Naive thymus-derived CD4-positive, alpha-beta T cell (primary cell): ENCODE measurements at regions not wholly inside any gene's neighbourhood (a gene's known extent, or its start where the extent isn't known, plus 50 kb on each side); places are given as distances from the start of the nearest gene placed in this dataset.

Source experiments
- ATAC-seq: fragments of 150-1000 bp; cut with Tn5 transposase; 2 replicates; pipeline ENCODE4 v1.10.0; 2021; ENCODE audit warnings: mild to moderate bottlenecking, moderate library complexity
- CTCF ChIA-PET: fragments of 350-600 bp; sonication (Branson Sonifier 250); formaldehyde crosslinking; loops from one replicate; lab custom pipeline; 2021; ENCODE audit warnings: antibody characterized with exemption; lab: Charles Lee
- POLR2A ChIA-PET: fragments of 350-600 bp; sonication (Branson Sonifier 250); formaldehyde crosslinking; loops from one replicate; lab custom pipeline; 2021; ENCODE audit warnings: antibody characterized with exemption, inconsistent platforms; lab: Charles Lee
- DNase-seq, 9 donors: peaks; one replicate each; pipeline versions ENCODE4 v3.0.0 to v3.0.0-alpha.2; 2020 to 2022; ENCODE audit warnings: mixed read lengths in 1 of 9
- H3K27ac ChIP-seq: one replicate; pipeline ENCODE4 v1.7.0; 2013; ENCODE audit warnings: mild to moderate bottlenecking, low read depth, low read length, moderate library complexity
- H3K27me3 ChIP-seq, 2 donors: one replicate each; pipeline ENCODE4 v1.7.0; 2013; ENCODE audit warnings: low read length in 2 of 2, mild to moderate bottlenecking in 2 of 2, moderate library complexity in 2 of 2; ENCODE audit not compliant: control insufficient read depth in 2 of 2, insufficient read depth in 2 of 2
- H3K36me3 ChIP-seq, 3 experiments: 1 replicate in 2 of 3; 2 replicates in 1 of 3; pipeline ENCODE4 v1.7.0; 2013; ENCODE audit warnings: low read length in 3 of 3, mild to moderate bottlenecking in 3 of 3, moderate library complexity in 1 of 3; ENCODE audit not compliant: insufficient read depth in 3 of 3, control insufficient read depth in 2 of 3
- H3K4me1 ChIP-seq, 2 donors: one replicate each; pipeline ENCODE4 v1.7.0; 2013; ENCODE audit warnings: low read length in 2 of 2, mild to moderate bottlenecking in 2 of 2, moderate library complexity in 1 of 2; ENCODE audit not compliant: control insufficient read depth in 2 of 2, insufficient read depth in 2 of 2
- H3K4me3 ChIP-seq: 2 replicates; pipeline ENCODE4 v1.7.0; 2013; ENCODE audit warnings: mild to moderate bottlenecking, low read length
- H3K9me3 ChIP-seq, 3 experiments: 1 replicate in 2 of 3; 2 replicates in 1 of 3; pipeline ENCODE4 v1.7.0; 2013; ENCODE audit warnings: low read length in 3 of 3; ENCODE audit not compliant: control insufficient read depth in 2 of 3
- H3K27ac Mint-ChIP-seq, 9 donors: one replicate each; pipeline ENCODE4 v1.8.0; 2020 to 2022; ENCODE audit warnings: mixed read lengths in 9 of 9, mild to moderate bottlenecking in 8 of 9, moderate library complexity in 5 of 9, inconsistent platforms in 2 of 9
- H3K27me3 Mint-ChIP-seq, 5 donors: one replicate each; pipeline ENCODE4 v1.8.0; 2021 to 2022; ENCODE audit warnings: mixed read lengths in 5 of 5, mild to moderate bottlenecking in 1 of 5
- H3K36me3 Mint-ChIP-seq, 5 donors: one replicate each; pipeline ENCODE4 v1.8.0; 2020 to 2022; ENCODE audit warnings: mixed read lengths in 5 of 5, mild to moderate bottlenecking in 3 of 5, inconsistent platforms in 1 of 5
- H3K4me1 Mint-ChIP-seq, 7 donors: one replicate each; pipeline ENCODE4 v1.8.0; 2020 to 2022; ENCODE audit warnings: mixed read lengths in 7 of 7, mild to moderate bottlenecking in 3 of 7, inconsistent platforms in 1 of 7
- H3K4me3 Mint-ChIP-seq, 10 donors: one replicate each; pipeline ENCODE4 v1.8.0; 2020 to 2022; ENCODE audit warnings: mild to moderate bottlenecking in 10 of 10, mixed read lengths in 10 of 10, moderate library complexity in 6 of 10, inconsistent platforms in 2 of 10
- H3K9me3 Mint-ChIP-seq, 11 donors: one replicate each; pipeline ENCODE4 v1.8.0; 2020 to 2022; ENCODE audit warnings: mixed read lengths in 11 of 11, mild to moderate bottlenecking in 4 of 11, inconsistent platforms in 1 of 11, moderate library complexity in 1 of 11
- intact Hi-C, 2 donors: fragments of 100-400 bp; cut with micrococcal nuclease; formaldehyde crosslinking; loops; one replicate each; pipeline ENCODE4 v1.15.1; 2023

DNA sequence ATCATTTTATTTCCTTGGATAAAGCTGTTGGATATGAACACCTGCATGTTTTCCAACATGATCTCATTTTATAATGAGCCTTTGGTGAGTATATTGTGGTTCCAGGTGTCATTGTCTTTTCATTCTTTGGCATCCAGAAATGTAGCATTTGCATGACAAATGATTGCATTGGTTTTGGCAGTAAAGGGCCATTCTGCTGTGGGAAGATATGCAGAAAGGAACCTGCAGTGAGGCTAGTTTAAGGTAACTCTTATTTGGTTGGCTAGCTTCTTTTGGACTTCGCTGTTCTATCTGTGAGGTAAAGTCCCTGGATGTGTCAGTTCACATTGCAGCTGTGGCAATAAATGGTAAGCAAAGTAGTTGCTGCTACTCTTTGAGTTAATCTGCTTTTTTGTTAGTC, 343.0 kb downstream of the AMY1C start:
- no peak overlapping the region for H3K4me3 ChIP-seq
- H3K36me3 ChIP-seq = no peaks in the 10 kb centered on the region
- H3K9me3 ChIP-seq = no peaks in the 10 kb centered on the region
- intact Hi-C loops = no loop called here
- CTCF ChIA-PET = no interaction called here
- H3K27me3 ChIP-seq = no peaks in the 10 kb centered on the region
- no peaks in the 10 kb centered on the region for H3K27me3 Mint-ChIP-seq
- H3K27ac ChIP-seq = no peak overlapping the region
- H3K4me1 ChIP-seq = no peaks in the 10 kb centered on the region
- H3K27ac Mint-ChIP-seq = no peak overlapping the region
- H3K4me1 Mint-ChIP-seq = no peaks in the 10 kb centered on the region
- H3K4me3 Mint-ChIP-seq = no peak overlapping the region
- ATAC-seq (no peak), DNase-seq (no peak)
- POLR2A ChIA-PET = no interaction called here
- peaks cover 0 to 29% (median 5%) of the 10 kb centered on the region in 11 donors for H3K9me3 Mint-ChIP-seq
- no peaks in the 10 kb centered on the region for H3K36me3 Mint-ChIP-seq

- Mint-ChIP-seq H3K9me3 (peaks cover 0 to 25% (median 4%) of the 10 kb centered on the region in 11 donors), H3K4me3 (no peak overlapping the region), H3K27ac (no peak overlapping the region), H3K36me3 (no peaks in the 10 kb centered on the region), H3K27me3 (no peaks in the 10 kb centered on the region), H3K4me1 (no peaks in the 10 kb centered on the region)
- Histone ChIP-seq H3K9me3 (no peaks in the 10 kb centered on the region), H3K4me3 (no peak overlapping the region), H3K36me3 (no peaks in the 10 kb centered on the region), H3K4me1 (no peaks in the 10 kb centered on the region), H3K27ac (no peak overlapping the region), H3K27me3 (no peaks in the 10 kb centered on the region)
- ATAC-seq = no peak
- CTCF ChIA-PET = no interaction called here
- POLR2A ChIA-PET = no interaction called here
- no peak for DNase-seq
- intact Hi-C loops = no loop called here
Observed at GRCh38 chr1:104098837-104099236, 349.1 kb downstream of the AMY1C start.

DNA sequence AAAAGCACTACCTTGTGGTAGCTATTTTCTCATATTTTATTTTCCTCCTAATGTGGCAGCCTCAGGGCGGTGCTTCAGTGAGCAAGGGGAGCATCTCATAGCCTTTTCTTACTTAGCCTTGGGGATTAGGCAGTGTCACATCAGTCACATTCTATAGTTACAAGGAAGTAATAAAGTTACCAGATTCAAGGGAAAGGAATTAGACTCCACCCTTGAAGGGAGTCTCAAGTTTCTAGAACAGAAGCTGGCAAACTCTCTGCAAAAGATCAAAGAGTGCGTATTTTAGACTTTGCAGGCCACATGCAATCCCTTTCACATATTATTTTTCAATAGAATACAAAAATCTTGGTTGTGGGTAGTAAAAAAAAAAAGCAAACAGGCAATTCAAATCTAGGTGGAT, 350.4 kb downstream of the AMY1C start:
- Mint-ChIP-seq H3K9me3 (peaks cover 0 to 19% (median 4%) of the 10 kb centered on the region in 11 donors), H3K4me3 (no peak overlapping the region), H3K4me1 (no peaks in the 10 kb centered on the region), H3K27ac (no peak overlapping the region), H3K36me3 (no peaks in the 10 kb centered on the region), H3K27me3 (no peaks in the 10 kb centered on the region)
- ChIA-PET POLR2A (no interaction called here), CTCF (no interaction called here)
- ATAC-seq (no peak), DNase-seq (no peak)
- intact Hi-C loops = no loop called here
- Histone ChIP-seq H3K9me3 (no peaks in the 10 kb centered on the region), H3K27me3 (no peaks in the 10 kb centered on the region), H3K27ac (no peak overlapping the region), H3K36me3 (no peaks in the 10 kb centered on the region), H3K4me1 (no peaks in the 10 kb centered on the region), H3K4me3 (no peak overlapping the region)

DNA sequence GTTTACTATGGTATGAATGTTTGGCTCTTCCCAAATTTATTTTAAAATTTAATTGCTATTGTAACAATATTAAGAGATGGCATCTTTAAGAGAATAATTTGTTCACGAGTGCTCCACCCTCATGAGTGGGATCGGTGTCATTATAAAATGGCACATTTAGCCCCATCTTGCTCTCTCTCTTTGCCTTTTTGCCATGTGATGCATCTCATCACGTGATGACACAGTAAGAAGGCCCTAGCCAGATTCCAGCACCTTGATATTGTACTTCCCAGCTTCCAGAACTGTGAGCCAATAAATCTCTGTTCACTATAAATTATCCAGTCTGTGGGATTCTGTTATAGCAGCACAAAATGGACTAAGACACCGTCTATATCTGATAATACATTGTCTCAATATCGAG, 355.8 kb downstream of the AMY1C start:
- ATAC-seq (no peak), DNase-seq (no peak)
- Mint-ChIP-seq H3K4me1 (no peaks in the 10 kb centered on the region), H3K27me3 (no peaks in the 10 kb centered on the region), H3K9me3 (peaks cover 0 to 16% (median 3%) of the 10 kb centered on the region in 11 donors), H3K27ac (no peak overlapping the region), H3K36me3 (no peaks in the 10 kb centered on the region), H3K4me3 (no peak overlapping the region)
- H3K36me3 ChIP-seq = no peaks in the 10 kb centered on the region
- no peaks in the 10 kb centered on the region for H3K27me3 ChIP-seq
- no peaks in the 10 kb centered on the region for H3K9me3 ChIP-seq
- no peaks in the 10 kb centered on the region for H3K4me1 ChIP-seq
- no peak overlapping the region for H3K27ac ChIP-seq
- intact Hi-C loops = no loop called here
- no peak overlapping the region for H3K4me3 ChIP-seq
- ChIA-PET POLR2A (no interaction called here), CTCF (no interaction called here)

GRCh38 chr1:104120525-104120924, 370.8 kb downstream of the AMY1C start:
- intact Hi-C loops = no loop called here
- peaks cover 0 to 11% (median 2%) of the 10 kb centered on the region in 11 donors for H3K9me3 Mint-ChIP-seq
- no peaks in the 10 kb centered on the region for H3K36me3 Mint-ChIP-seq
- CTCF ChIA-PET = no interaction called here
- H3K27ac Mint-ChIP-seq = no peak overlapping the region
- H3K9me3 ChIP-seq = peaks cover 0 to 2% (median 0%) of the 10 kb centered on the region in 3 experiments
- no peak overlapping the region for H3K4me3 ChIP-seq
- H3K36me3 ChIP-seq = no peaks in the 10 kb centered on the region
- H3K27me3 Mint-ChIP-seq = no peaks in the 10 kb centered on the region
- ATAC-seq (no peak), DNase-seq (no peak)
- no peaks in the 10 kb centered on the region for H3K4me1 ChIP-seq
- H3K4me1 Mint-ChIP-seq = no peaks in the 10 kb centered on the region
- no peak overlapping the region for H3K4me3 Mint-ChIP-seq
- no peaks in the 10 kb centered on the region for H3K27me3 ChIP-seq
- POLR2A ChIA-PET = no interaction called here
- no peak overlapping the region for H3K27ac ChIP-seq

DNA sequence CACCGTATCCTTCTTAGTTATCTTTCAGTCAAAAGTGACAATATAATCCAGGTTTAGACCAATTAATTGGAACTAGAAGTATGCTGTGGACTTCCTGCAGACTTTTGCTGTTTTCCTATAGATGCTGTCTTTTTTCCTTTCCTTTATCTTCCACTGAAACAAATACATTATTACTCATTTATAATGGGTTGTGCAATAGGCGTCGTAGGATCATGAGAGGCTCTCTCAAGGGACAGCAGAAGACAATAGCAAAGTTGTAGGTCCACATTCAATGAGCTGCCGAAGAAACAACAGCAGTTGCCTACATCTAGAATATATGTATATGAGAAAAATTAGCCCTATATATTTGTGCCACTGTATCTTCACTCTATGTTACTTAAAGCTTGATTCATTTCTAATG, 371.6 kb downstream of the AMY1C start:
- no peak overlapping the region for H3K27ac Mint-ChIP-seq
- H3K36me3 Mint-ChIP-seq = no peaks in the 10 kb centered on the region
- Histone ChIP-seq H3K27ac (no peak overlapping the region), H3K27me3 (no peaks in the 10 kb centered on the region), H3K9me3 (peaks cover 0 to 3% (median 0%) of the 10 kb centered on the region in 3 experiments), H3K36me3 (no peaks in the 10 kb centered on the region), H3K4me1 (no peaks in the 10 kb centered on the region), H3K4me3 (no peak overlapping the region)
- ATAC-seq = no peak
- H3K9me3 Mint-ChIP-seq = peaks cover 0 to 10% (median 0%) of the 10 kb centered on the region in 11 donors
- H3K4me1 Mint-ChIP-seq = no peaks in the 10 kb centered on the region
- no peak overlapping the region for H3K4me3 Mint-ChIP-seq
- H3K27me3 Mint-ChIP-seq = no peaks in the 10 kb centered on the region
- CTCF ChIA-PET = no interaction called here
- intact Hi-C loops = no loop called here
- POLR2A ChIA-PET = no interaction called here
- no peak for DNase-seq

- no peaks in the 10 kb centered on the region for H3K36me3 ChIP-seq
- intact Hi-C loops = no loop called here
- ChIA-PET POLR2A (no interaction called here), CTCF (no interaction called here)
- H3K27me3 Mint-ChIP-seq = no peaks in the 10 kb centered on the region
- H3K36me3 Mint-ChIP-seq = no peaks in the 10 kb centered on the region
- H3K4me3 Mint-ChIP-seq = no peak overlapping the region
- H3K27ac ChIP-seq = no peak overlapping the region
- ATAC-seq (no peak), DNase-seq (no peak)
- H3K4me3 ChIP-seq = no peak overlapping the region
- H3K4me1 ChIP-seq = no peaks in the 10 kb centered on the region
- H3K27ac Mint-ChIP-seq = no peak overlapping the region
- no peaks in the 10 kb centered on the region for H3K4me1 Mint-ChIP-seq
- peaks cover 0 to 3% (median 0%) of the 10 kb centered on the region in 3 experiments for H3K9me3 ChIP-seq
- no peaks in the 10 kb centered on the region for H3K27me3 ChIP-seq
- H3K9me3 Mint-ChIP-seq = peaks cover 0 to 11% (median 0%) of the 10 kb centered on the region in 11 donors
Observed at GRCh38 chr1:104125266-104125665, 375.6 kb downstream of the AMY1C start.
